Calu3 (cell line): ENCODE measurements at regions not wholly inside any gene's neighbourhood (a gene's known extent, or its start where the extent isn't known, plus 50 kb on each side); places are given as distances from the start of the nearest gene placed in this dataset.

Source experiments
- BruUV-seq: library from RNA; stranded (reverse); fragments of 400-500 nt; replicated peaks from 2 replicates; lab custom pipeline; 2021; lab: Mats Ljungman, UMichigan
- CTCF ChIA-PET: fragments of 300-600 bp; sonication (Branson Sonifier 250); formaldehyde crosslinking; loops from one replicate; lab custom pipeline; 2022; ENCODE audit warnings: antibody characterized with exemption; lab: Charles Lee
- DNase-seq: peaks from one replicate; pipeline ENCODE4 v3.0.0; 2022
- H3K27ac Mint-ChIP-seq: one replicate; pipeline ENCODE4 v1.8.0; 2022; ENCODE audit warnings: mixed read lengths; ENCODE audit not compliant: unreplicated experiment
- H3K27me3 Mint-ChIP-seq: one replicate; pipeline ENCODE4 v1.8.0; 2022; ENCODE audit warnings: mixed read lengths; ENCODE audit not compliant: unreplicated experiment
- H3K36me3 Mint-ChIP-seq: one replicate; pipeline ENCODE4 v1.8.0; 2022; ENCODE audit warnings: mild to moderate bottlenecking, moderate library complexity, mixed read lengths; ENCODE audit not compliant: insufficient read depth, unreplicated experiment
- H3K4me1 Mint-ChIP-seq: one replicate; pipeline ENCODE4 v1.8.0; 2022; ENCODE audit warnings: mild to moderate bottlenecking, low read depth, mixed read lengths; ENCODE audit not compliant: unreplicated experiment
- H3K4me3 Mint-ChIP-seq: one replicate; pipeline ENCODE4 v1.8.0; 2022; ENCODE audit warnings: mild to moderate bottlenecking, low read depth, moderate library complexity, mixed read lengths; ENCODE audit not compliant: unreplicated experiment
- H3K9me3 Mint-ChIP-seq: one replicate; pipeline ENCODE4 v1.8.0; 2022; ENCODE audit warnings: low read depth, mixed read lengths; ENCODE audit not compliant: unreplicated experiment
- CTCF ChIP-seq: fragments of 200-600 bp; IDR thresholded peaks from one replicate; pipeline ENCODE4 v1.8.0; 2022; ENCODE audit warnings: antibody characterized with exemption; ENCODE audit not compliant: unreplicated experiment
- intact Hi-C: fragments of 100-400 bp; cut with micrococcal nuclease; formaldehyde crosslinking; loops from one replicate; pipeline ENCODE4 v1.10.0; 2022; ENCODE audit not compliant: unreplicated experiment

DNA sequence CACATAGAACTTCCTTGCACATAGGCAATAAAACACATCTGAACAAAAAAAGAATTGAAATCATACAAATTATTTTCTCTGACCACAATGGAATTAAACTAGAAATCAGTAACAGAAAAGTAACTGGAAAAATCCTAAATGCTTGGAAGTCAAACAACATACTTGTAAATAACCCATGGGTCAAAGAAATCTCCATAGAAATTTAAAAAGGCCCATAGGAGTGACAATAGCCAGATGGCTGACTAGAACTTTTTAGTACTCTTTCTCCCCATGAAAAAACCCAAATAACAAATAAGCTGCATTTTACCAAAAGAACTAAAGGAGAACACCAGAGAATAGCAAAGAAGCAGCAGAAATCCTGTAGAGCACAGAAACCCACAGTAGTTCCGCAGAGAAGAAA, 139.2 kb upstream of the COL3A1 start:
- no peak for TF ChIP-seq CTCF
- Mint-ChIP-seq H3K27me3 (no peaks in the 10 kb centered on the region), H3K27ac (no peak overlapping the region), H3K36me3 (no peaks in the 10 kb centered on the region), H3K9me3 (peaks cover 11% of the 10 kb centered on the region), H3K4me1 (no peaks in the 10 kb centered on the region), H3K4me3 (no peak overlapping the region)
- no peak for DNase-seq
- CTCF ChIA-PET, result no interaction called here
- BruUV-seq, result no TSS peak
- intact Hi-C loops, result no loop called here

DNA sequence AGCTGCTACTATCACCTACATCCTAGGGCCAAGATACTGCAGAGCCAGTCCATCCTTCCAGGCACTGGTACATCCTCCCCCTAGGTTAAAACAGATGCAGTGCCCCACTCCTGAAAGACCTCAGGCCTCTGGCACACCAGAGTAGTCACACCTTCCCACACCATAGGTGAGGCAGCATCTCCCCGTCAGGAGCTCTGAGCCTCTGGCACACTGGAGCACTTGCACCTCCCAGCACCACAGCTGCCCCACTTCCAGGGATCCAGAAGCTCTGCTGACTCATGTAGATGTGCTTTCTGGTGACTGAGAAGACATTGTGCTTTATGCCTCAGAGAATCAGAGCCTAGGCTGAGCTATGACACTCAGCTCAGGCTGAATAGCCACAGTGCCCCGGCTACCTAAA, 138.4 kb upstream of the COL3A1 start:
- intact Hi-C loops, result no loop called here
- H3K4me3 Mint-ChIP-seq, result no peak overlapping the region

GRCh38 chr2:188845692-188846091, 128.5 kb upstream of the COL3A1 start:
- TF ChIP-seq CTCF, result no peak
- Mint-ChIP-seq H3K27ac (no peak overlapping the region), H3K27me3 (no peaks in the 10 kb centered on the region), H3K9me3 (no peaks in the 10 kb centered on the region), H3K4me1 (no peaks in the 10 kb centered on the region), H3K36me3 (no peaks in the 10 kb centered on the region), H3K4me3 (no peak overlapping the region)
- no TSS peak for BruUV-seq
- intact Hi-C loops, result no loop called here
- CTCF ChIA-PET, result no interaction called here
- DNase-seq, result no peak

More for the DNA sequence above, 138.4 kb upstream of the COL3A1 start:
- H3K9me3 Mint-ChIP-seq, result peaks cover 7% of the 10 kb centered on the region
- H3K27ac Mint-ChIP-seq, result no peak overlapping the region
- CTCF ChIA-PET, result no interaction called here
- H3K4me1 Mint-ChIP-seq, result no peaks in the 10 kb centered on the region
- TF ChIP-seq CTCF, result no peak
- no peaks in the 10 kb centered on the region for H3K27me3 Mint-ChIP-seq
- H3K36me3 Mint-ChIP-seq, result no peaks in the 10 kb centered on the region
- BruUV-seq, result no TSS peak
- DNase-seq, result no peak

DNA sequence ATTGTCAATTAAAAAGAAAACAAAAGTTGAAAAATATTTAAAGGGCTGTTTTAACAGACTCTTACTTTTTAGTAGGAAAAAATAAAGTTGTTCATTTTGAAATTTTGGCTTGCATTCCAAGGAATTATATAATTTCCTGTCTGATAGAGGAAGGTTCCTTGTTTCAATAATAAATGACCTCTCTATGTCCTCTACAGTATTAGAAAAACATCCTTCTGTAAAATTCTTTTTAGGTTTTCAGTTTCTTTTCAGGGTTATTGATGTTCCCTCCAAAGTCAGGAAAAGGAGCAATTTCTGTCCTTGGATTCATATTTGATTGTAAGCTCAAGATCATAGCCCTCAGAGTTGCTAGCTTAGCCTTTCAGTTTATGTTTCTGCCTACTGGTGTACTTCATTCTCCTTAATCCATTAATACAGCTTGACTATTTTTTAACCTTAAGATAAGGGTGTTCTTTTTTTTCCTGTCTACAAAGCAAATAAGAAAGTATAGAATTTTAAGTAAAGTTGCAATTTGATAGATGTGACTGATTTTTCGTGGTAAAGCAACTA, 125.2 kb upstream of the COL3A1 start:
- Mint-ChIP-seq H3K36me3 (no peaks in the 10 kb centered on the region), H3K9me3 (no peaks in the 10 kb centered on the region), H3K4me3 (no peak overlapping the region), H3K27me3 (no peaks in the 10 kb centered on the region), H3K27ac (no peak overlapping the region), H3K4me1 (no peaks in the 10 kb centered on the region)
- CTCF ChIA-PET, result no interaction called here
- intact Hi-C loops, result loop anchor here (1.0 kb wide), 1 partner anchor 58 kb away; no protein-coding TSS in a partner anchor
- no peak for DNase-seq
- no peak for TF ChIP-seq CTCF
- BruUV-seq, result no TSS peak
